ENCODE measurements at regions not wholly inside any gene's neighbourhood (a gene's known extent, or its start where the extent isn't known, plus 50 kb on each side); places are given as distances from the start of the nearest gene placed in this dataset.
"Not testable (repeated sequence)": the region's sequence is repeated elsewhere in the genome, so short reads cannot be mapped to it uniquely, and the experiment has no call there.

GRCh38 chr10:6840766-6841165 is 260.7 kb upstream of the PRKCQ start:
- H3K27me3 Mint-ChIP-seq (ENCODE audit: unreplicated experiment): no peaks in the 10 kb centered on the region
- no peak overlapping the region for H3K4me3 Mint-ChIP-seq (ENCODE audit: unreplicated experiment)
- H3K36me3 Mint-ChIP-seq (ENCODE audit: low read depth, unreplicated experiment): peaks cover 5% of the 10 kb centered on the region
- no peak for TF ChIP-seq CTCF (IDR thresholded peaks at IDR 0.05; ENCODE audit: unreplicated experiment)
- DNase-seq (ENCODE audit: low spot score): no peak
- no peaks in the 10 kb centered on the region for H3K9me3 Mint-ChIP-seq (ENCODE audit: unreplicated experiment)
- no peak overlapping the region for H3K27ac Mint-ChIP-seq (ENCODE audit: unreplicated experiment)
- H3K4me1 Mint-ChIP-seq (ENCODE audit: unreplicated experiment): no peaks in the 10 kb centered on the region

DNA sequence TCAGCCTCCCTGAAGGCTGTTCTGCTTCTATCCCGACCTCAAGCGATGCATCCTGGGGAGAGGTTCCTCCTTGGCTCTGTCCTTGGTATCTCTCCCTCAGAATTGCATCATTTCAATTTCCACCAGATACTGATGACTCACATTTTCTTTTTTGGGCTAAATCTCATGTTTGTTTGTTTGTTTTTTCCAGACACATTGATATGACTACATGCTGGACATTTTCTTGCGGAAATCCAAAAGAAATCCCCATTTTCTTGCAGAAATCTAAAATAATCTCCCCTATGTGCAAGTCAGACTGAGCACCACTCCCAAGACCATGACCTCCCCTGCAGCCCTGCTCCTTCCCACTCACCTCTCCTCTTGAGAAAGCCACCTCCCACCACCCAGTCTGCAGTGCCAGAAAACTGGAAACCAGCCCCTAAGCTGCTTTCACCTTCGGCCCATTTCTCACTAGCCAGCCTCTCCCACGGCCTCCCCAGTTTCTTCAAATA is 260.2 kb upstream of the PRKCQ start:
- Mint-ChIP-seq H3K27me3 (ENCODE audit: unreplicated experiment) (no peaks in the 10 kb centered on the region), H3K36me3 (ENCODE audit: low read depth, unreplicated experiment) (peaks cover 5% of the 10 kb centered on the region), H3K27ac (ENCODE audit: unreplicated experiment) (no peak overlapping the region), H3K4me3 (ENCODE audit: unreplicated experiment) (no peak overlapping the region), H3K9me3 (ENCODE audit: unreplicated experiment) (no peaks in the 10 kb centered on the region), H3K4me1 (ENCODE audit: unreplicated experiment) (no peaks in the 10 kb centered on the region)
- DNase-seq (ENCODE audit: low spot score): no peak
- TF ChIP-seq CTCF (IDR thresholded peaks at IDR 0.05; ENCODE audit: unreplicated experiment): no peak

DNA sequence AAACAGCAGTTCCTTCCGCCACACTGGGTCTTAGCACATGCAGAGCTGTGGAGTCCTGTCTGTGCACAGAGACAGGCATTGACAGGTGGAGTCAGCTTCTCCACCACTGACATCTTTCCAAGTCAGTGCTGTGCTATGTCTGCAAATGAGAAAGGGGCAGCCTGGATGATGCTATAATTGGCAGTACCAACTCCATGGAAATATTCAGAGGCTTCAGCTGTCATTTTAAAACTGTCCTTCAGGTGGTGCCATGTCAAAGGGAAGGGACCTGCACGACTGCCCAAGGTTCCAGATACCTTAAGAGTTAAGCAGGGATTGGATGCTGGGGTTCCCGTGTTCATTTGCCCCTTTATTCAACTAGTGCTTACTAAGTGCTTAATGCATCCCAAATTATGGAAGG is 258.0 kb upstream of the PRKCQ start:
- no peak overlapping the region for H3K27ac Mint-ChIP-seq (ENCODE audit: unreplicated experiment)
- H3K4me3 Mint-ChIP-seq (ENCODE audit: unreplicated experiment): no peak overlapping the region
- H3K4me1 Mint-ChIP-seq (ENCODE audit: unreplicated experiment): no peaks in the 10 kb centered on the region
- H3K9me3 Mint-ChIP-seq (ENCODE audit: unreplicated experiment): no peaks in the 10 kb centered on the region
- peak; percentile 6 for DNase-seq (ENCODE audit: low spot score)
- H3K27me3 Mint-ChIP-seq (ENCODE audit: unreplicated experiment): no peaks in the 10 kb centered on the region
- TF ChIP-seq CTCF (IDR thresholded peaks at IDR 0.05; ENCODE audit: unreplicated experiment): peak; percentile 19
- H3K36me3 Mint-ChIP-seq (ENCODE audit: low read depth, unreplicated experiment): peaks cover 5% of the 10 kb centered on the region

- Mint-ChIP-seq H3K4me3 (ENCODE audit: unreplicated experiment) (no peak overlapping the region), H3K36me3 (ENCODE audit: low read depth, unreplicated experiment) (no peaks in the 10 kb centered on the region), H3K27me3 (ENCODE audit: unreplicated experiment) (no peaks in the 10 kb centered on the region), H3K9me3 (ENCODE audit: unreplicated experiment) (no peaks in the 10 kb centered on the region), H3K4me1 (ENCODE audit: unreplicated experiment) (no peaks in the 10 kb centered on the region), H3K27ac (ENCODE audit: unreplicated experiment) (no peak overlapping the region)
- no peak for TF ChIP-seq CTCF (IDR thresholded peaks at IDR 0.05; ENCODE audit: unreplicated experiment)
- DNase-seq (ENCODE audit: low spot score): no peak
Measured at GRCh38 chr10:6833458-6834011, 253.5 kb upstream of the PRKCQ start.

DNA sequence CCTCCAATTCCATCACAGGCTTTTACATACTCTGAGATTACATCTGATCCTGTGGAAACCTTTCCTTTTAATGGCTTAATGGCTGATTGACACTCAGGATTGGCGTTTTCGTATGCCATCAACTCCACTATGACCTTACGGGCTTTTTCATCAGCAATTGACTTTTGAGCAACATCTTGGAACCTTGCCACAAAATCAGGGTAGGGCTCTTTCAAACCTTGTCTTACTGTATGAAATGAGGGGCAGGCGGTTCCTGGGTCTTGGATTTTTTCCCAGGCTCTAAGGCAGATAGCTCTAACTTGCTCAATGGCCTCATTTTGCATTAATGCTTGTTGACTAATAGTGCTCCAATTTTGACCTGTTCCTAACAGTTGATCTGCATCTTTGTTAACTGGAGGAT is 250.9 kb upstream of the PRKCQ start:
- H3K9me3 Mint-ChIP-seq (ENCODE audit: unreplicated experiment); H3K4me1 Mint-ChIP-seq (ENCODE audit: unreplicated experiment); H3K27ac Mint-ChIP-seq (ENCODE audit: unreplicated experiment): not testable (repeated sequence)

GRCh38 chr10:6824793-6825192 is 244.7 kb upstream of the PRKCQ start:
- not testable (repeated sequence) for DNase-seq (ENCODE audit: low spot score); H3K4me1 Mint-ChIP-seq (ENCODE audit: unreplicated experiment); H3K27me3 Mint-ChIP-seq (ENCODE audit: unreplicated experiment); H3K36me3 Mint-ChIP-seq (ENCODE audit: low read depth, unreplicated experiment); H3K9me3 Mint-ChIP-seq (ENCODE audit: unreplicated experiment); H3K27ac Mint-ChIP-seq (ENCODE audit: unreplicated experiment); H3K4me3 Mint-ChIP-seq (ENCODE audit: unreplicated experiment)

More for the DNA sequence above, 250.9 kb upstream of the PRKCQ start:
- H3K36me3 Mint-ChIP-seq (ENCODE audit: low read depth, unreplicated experiment); H3K4me3 Mint-ChIP-seq (ENCODE audit: unreplicated experiment); H3K27me3 Mint-ChIP-seq (ENCODE audit: unreplicated experiment); DNase-seq (ENCODE audit: low spot score): not testable (repeated sequence)
